NB4 (cell line): ENCODE measurements at regions not wholly inside any gene's neighbourhood (a gene's known extent, or its start where the extent isn't known, plus 50 kb on each side); places are given as distances from the start of the nearest gene placed in this dataset.

Experiments used
- DNase-seq: peaks from one replicate; pipeline ENCODE4 v3.0.0; 2010; ENCODE audit warnings: low read depth
- H3K4me3 ChIP-seq: one replicate; pipeline ENCODE4 v1.5.1; 2011; ENCODE audit warnings: mild to moderate bottlenecking, low read depth, low read length, moderate library complexity
- CTCF ChIP-seq: IDR thresholded peaks from one replicate; pipeline ENCODE4 v1.5.1; 2012; ENCODE audit warnings: low read depth, low read length
- MYC ChIP-seq: IDR thresholded peaks from 2 replicates; pipeline ENCODE4 v1.6.1; 2011; ENCODE audit warnings: low read depth, low read length
- POLR2A ChIP-seq: IDR thresholded peaks from 2 replicates; pipeline ENCODE4 v1.6.1; 2011; ENCODE audit warnings: mild to moderate bottlenecking; ENCODE audit not compliant: insufficient read length; ENCODE audit errors: extremely low read depth
- TF ChIP-seq, protein P1 (sequence below): IDR thresholded peaks from 2 replicates; pipeline ENCODE4 v1.6.1; 2011; ENCODE audit warnings: low read depth, low read length

- peak; percentile 51 for DNase-seq
- TF ChIP-seq, protein P1, sequence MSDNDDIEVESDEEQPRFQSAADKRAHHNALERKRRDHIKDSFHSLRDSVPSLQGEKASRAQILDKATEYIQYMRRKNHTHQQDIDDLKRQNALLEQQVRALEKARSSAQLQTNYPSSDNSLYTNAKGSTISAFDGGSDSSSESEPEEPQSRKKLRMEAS, result no peak
- peak; percentile 63 for TF ChIP-seq CTCF
- no peak overlapping the region for H3K4me3 ChIP-seq
Observed at GRCh38 chr1:88608139-88608943, 75.7 kb upstream of the PKN2 start.

- no peak overlapping the region for H3K4me3 ChIP-seq
- DNase-seq, result peak; percentile 4
- TF ChIP-seq CTCF (no peak), POLR2A (no peak)
- TF ChIP-seq, protein P1, result no peak
Observed at GRCh38 chr1:88609051-88609450, 75.0 kb upstream of the PKN2 start.

- DNase-seq, result no peak
- TF ChIP-seq, protein P1, result no peak
- no peak for TF ChIP-seq CTCF
- no peak for TF ChIP-seq MYC
- no peak for TF ChIP-seq POLR2A
- no peak overlapping the region for H3K4me3 ChIP-seq
Observed at GRCh38 chr1:88610687-88611086, 73.4 kb upstream of the PKN2 start.

DNA sequence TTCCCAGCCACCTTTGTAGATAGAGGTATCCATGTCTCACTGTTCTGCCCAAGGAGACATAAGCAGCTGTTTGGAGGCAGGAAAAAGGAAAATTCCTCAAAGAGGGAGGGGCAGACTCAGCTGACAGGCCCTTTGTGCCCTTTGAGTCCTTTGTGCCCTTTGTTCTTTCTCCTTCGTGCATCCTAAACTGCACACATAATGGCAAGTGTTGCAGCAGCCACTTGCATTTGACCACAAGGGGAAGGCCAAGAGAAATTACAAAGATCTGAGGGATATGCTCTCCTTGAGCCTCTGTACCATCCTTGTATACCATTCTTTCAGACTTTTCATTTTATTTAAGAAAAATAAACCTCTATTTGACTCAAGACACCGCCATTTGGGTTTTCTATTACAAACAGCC, 71.8 kb upstream of the PKN2 start:
- no peak overlapping the region for H3K4me3 ChIP-seq
- DNase-seq, result no peak
- TF ChIP-seq MYC, result no peak
- TF ChIP-seq CTCF, result no peak
- TF ChIP-seq POLR2A, result no peak
- TF ChIP-seq, protein P1, result no peak

- TF ChIP-seq, protein P1, result no peak
- TF ChIP-seq CTCF (no peak), MYC (no peak), POLR2A (no peak)
- no peak for DNase-seq
- H3K4me3 ChIP-seq, result no peak overlapping the region
Observed at GRCh38 chr1:88612773-88613172, 71.3 kb upstream of the PKN2 start.
